ENCODE measurements at regions not wholly inside any gene's neighbourhood (a gene's known extent, or its start where the extent isn't known, plus 50 kb on each side); places are given as distances from the start of the nearest gene placed in this dataset.
"Not testable (repeated sequence)": the region's sequence is repeated elsewhere in the genome, so short reads cannot be mapped to it uniquely, and the experiment has no call there.

GRCh38 chr7:6917258-6917657 lies 91.2 kb upstream of the CCZ1B start (continued):
- TF ChIP-seq, protein P1, sequence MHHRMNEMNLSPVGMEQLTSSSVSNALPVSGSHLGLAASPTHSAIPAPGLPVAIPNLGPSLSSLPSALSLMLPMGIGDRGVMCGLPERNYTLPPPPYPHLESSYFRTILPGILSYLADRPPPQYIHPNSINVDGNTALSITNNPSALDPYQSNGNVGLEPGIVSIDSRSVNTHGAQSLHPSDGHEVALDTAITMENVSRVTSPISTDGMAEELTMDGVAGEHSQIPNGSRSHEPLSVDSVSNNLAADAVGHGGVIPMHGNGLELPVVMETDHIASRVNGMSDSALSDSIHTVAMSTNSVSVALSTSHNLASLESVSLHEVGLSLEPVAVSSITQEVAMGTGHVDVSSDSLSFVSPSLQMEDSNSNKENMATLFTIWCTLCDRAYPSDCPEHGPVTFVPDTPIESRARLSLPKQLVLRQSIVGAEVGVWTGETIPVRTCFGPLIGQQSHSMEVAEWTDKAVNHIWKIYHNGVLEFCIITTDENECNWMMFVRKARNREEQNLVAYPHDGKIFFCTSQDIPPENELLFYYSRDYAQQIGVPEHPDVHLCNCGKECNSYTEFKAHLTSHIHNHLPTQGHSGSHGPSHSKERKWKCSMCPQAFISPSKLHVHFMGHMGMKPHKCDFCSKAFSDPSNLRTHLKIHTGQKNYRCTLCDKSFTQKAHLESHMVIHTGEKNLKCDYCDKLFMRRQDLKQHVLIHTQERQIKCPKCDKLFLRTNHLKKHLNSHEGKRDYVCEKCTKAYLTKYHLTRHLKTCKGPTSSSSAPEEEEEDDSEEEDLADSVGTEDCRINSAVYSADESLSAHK (tag by site-specific recombination; IDR thresholded peaks at IDR 0.05), result no peak
- TF ChIP-seq ZNF837 (tag by site-specific recombination; IDR thresholded peaks at IDR 0.05), result no peak
- TF ChIP-seq ZNF302 (tag by site-specific recombination; IDR thresholded peaks at IDR 0.05; ENCODE audit: low read depth), result no peak

DNA sequence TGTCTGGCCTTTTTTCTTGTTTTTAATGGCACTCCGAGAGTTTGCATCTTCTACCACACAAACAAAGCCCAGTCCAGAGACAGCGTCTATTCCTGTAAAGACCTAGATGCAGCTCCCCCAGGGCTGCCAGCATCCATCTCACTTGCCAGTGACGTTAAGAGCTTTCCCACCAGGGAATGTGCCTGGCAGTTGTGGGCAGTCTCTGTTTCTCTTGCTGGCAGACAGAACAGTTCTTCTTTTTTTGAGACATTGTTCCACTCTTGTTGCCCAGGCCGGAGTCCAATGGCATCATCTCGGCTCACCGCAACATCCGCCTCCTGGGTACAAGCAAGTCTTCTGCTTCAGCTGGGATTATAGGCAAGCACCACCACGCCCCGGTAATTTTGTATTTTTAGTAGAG lies 93.1 kb upstream of the CCZ1B start:
- H3K4me1 ChIP-seq (ENCODE audit: control insufficient read depth, insufficient read depth, low read length); POLR2A ChIA-PET; H3K36me3 ChIP-seq (ENCODE audit: control insufficient read depth in 2 of 2, insufficient read depth in 1 of 2, low read length in 2 of 2); H3K9me3 ChIP-seq (ENCODE audit: control insufficient read depth, insufficient read depth, low read depth, low read length); H3K27ac ChIP-seq (ENCODE audit: extremely low read depth, low read depth, low read length); H3K4me3 ChIP-seq (ENCODE audit: low read depth, low read length): not testable (repeated sequence)
- CTCF ChIA-PET, result interaction anchor here (0.5 kb wide), 1 partner anchor 484 kb away, joined by 3 read pairs; no protein-coding TSS in a partner anchor

DNA sequence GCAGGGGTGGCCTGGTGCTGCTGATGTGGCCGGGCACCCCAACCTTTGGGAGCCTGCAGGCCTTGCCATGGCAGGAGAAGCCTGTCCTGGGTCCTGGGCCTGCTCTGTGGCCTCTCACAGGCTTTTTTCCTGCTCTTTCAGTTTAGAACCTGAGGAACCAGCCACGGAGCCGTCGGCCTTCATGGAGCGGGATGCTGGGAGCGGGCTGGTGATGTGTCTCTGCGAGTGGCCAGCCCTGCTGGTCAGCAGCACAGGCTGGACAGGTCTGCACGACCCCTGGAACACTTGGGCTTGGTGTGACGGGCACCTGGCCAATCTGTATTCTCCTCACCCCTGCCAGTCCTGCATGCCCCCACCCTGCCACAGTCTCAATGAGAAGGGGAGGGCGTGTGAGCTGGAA lies 98.4 kb upstream of the CCZ1B start:
- H3K36me3 ChIP-seq (ENCODE audit: control insufficient read depth in 2 of 2, insufficient read depth in 1 of 2, low read length in 2 of 2); CTCF ChIA-PET; H3K4me1 ChIP-seq (ENCODE audit: control insufficient read depth, insufficient read depth, low read length); H3K9me3 ChIP-seq (ENCODE audit: control insufficient read depth, insufficient read depth, low read depth, low read length); H3K27ac ChIP-seq (ENCODE audit: extremely low read depth, low read depth, low read length); POLR2A ChIA-PET; H3K4me3 ChIP-seq (ENCODE audit: low read depth, low read length): not testable (repeated sequence)

- H3K36me3 ChIP-seq (ENCODE audit: control insufficient read depth in 2 of 2, insufficient read depth in 1 of 2, low read length in 2 of 2); H3K9me3 ChIP-seq (ENCODE audit: control insufficient read depth, insufficient read depth, low read depth, low read length); H3K27ac ChIP-seq (ENCODE audit: extremely low read depth, low read depth, low read length); H3K4me1 ChIP-seq (ENCODE audit: control insufficient read depth, insufficient read depth, low read length); POLR2A ChIA-PET; H3K4me3 ChIP-seq (ENCODE audit: low read depth, low read length): not testable (repeated sequence)
- CTCF ChIA-PET, result interaction anchor here (0.6 kb wide), 1 partner anchor 410 kb away, joined by 3 read pairs; no protein-coding TSS in a partner anchor
These were observed 100.4 kb upstream of the CCZ1B start for GRCh38 chr7:6926193-6927174.

- H3K4me3 ChIP-seq (ENCODE audit: low read depth, low read length); CTCF ChIA-PET; H3K36me3 ChIP-seq (ENCODE audit: control insufficient read depth in 2 of 2, insufficient read depth in 1 of 2, low read length in 2 of 2); H3K9me3 ChIP-seq (ENCODE audit: control insufficient read depth, insufficient read depth, low read depth, low read length); H3K4me1 ChIP-seq (ENCODE audit: control insufficient read depth, insufficient read depth, low read length); POLR2A ChIA-PET; H3K27ac ChIP-seq (ENCODE audit: extremely low read depth, low read depth, low read length): not testable (repeated sequence)
These were observed 101.6 kb upstream of the CCZ1B start for GRCh38 chr7:6927643-6928042.

DNA sequence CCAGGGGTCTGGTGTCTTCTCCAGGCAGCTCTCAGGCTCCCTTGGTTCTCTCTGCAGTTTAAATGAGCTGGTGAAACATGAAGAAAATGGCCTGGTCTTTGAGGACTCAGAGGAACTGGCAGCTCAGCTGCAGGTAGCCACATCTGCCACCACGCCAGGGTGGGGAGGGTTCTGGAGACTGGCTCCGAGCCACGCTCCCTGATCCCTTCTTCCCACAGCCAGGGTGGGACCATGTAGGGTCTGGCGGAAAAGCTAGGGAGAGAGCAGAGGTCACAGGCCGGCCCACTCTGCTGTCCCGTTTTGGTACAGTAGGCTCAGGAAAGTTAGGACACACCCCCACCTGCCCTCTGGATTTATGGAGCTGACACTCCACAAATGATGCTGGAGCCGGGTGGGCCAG lies 103.5 kb upstream of the CCZ1B start:
- not testable (repeated sequence) for H3K27ac ChIP-seq (ENCODE audit: extremely low read depth, low read depth, low read length); H3K36me3 ChIP-seq (ENCODE audit: control insufficient read depth in 2 of 2, insufficient read depth in 1 of 2, low read length in 2 of 2); H3K9me3 ChIP-seq (ENCODE audit: control insufficient read depth, insufficient read depth, low read depth, low read length); H3K4me3 ChIP-seq (ENCODE audit: low read depth, low read length); H3K4me1 ChIP-seq (ENCODE audit: control insufficient read depth, insufficient read depth, low read length)
- ChIA-PET CTCF (interaction anchor here (1.1 kb wide), 1 partner anchor 414 kb away, joined by 3 read pairs; no protein-coding TSS in a partner anchor), POLR2A (interaction anchor here (0.6 kb wide), 1 partner anchor 407 kb away, joined by 3 read pairs; no protein-coding TSS in a partner anchor)

- H3K4me3 ChIP-seq (ENCODE audit: low read depth, low read length); H3K36me3 ChIP-seq (ENCODE audit: control insufficient read depth in 2 of 2, insufficient read depth in 1 of 2, low read length in 2 of 2); H3K27ac ChIP-seq (ENCODE audit: extremely low read depth, low read depth, low read length); H3K9me3 ChIP-seq (ENCODE audit: control insufficient read depth, insufficient read depth, low read depth, low read length); POLR2A ChIA-PET; H3K4me1 ChIP-seq (ENCODE audit: control insufficient read depth, insufficient read depth, low read length): not testable (repeated sequence)
- CTCF ChIA-PET, result interaction anchor here (0.7 to 1.1 kb wide), 4 partner anchors 11 to 415 kb away, joined by 3 to 6 read pairs (median 3); no protein-coding TSS in a partner anchor
These were observed 104.1 kb upstream of the CCZ1B start for GRCh38 chr7:6930081-6930635.
